HG02938 (cell line): ENCODE measurements at regions not wholly inside any gene's neighbourhood (a gene's known extent, or its start where the extent isn't known, plus 50 kb on each side); places are given as distances from the start of the nearest gene placed in this dataset.
"Not testable (repeated sequence)": the region's sequence is repeated elsewhere in the genome, so short reads cannot be mapped to it uniquely, and the experiment has no call there.

Source experiments
- ATAC-seq: cut with Tn5 transposase; IDR thresholded peaks from one replicate; pipeline ENCODE4 v1.9.1; 2021; ENCODE audit warnings: mild to moderate bottlenecking, moderate library complexity; ENCODE audit not compliant: unreplicated experiment

GRCh38 chr2:156006721-156007618 lies 325.6 kb downstream of the NR4A2 start:
- no peak for ATAC-seq

GRCh38 chr2:156005999-156006712 lies 326.4 kb downstream of the NR4A2 start:
- no peak for ATAC-seq

DNA sequence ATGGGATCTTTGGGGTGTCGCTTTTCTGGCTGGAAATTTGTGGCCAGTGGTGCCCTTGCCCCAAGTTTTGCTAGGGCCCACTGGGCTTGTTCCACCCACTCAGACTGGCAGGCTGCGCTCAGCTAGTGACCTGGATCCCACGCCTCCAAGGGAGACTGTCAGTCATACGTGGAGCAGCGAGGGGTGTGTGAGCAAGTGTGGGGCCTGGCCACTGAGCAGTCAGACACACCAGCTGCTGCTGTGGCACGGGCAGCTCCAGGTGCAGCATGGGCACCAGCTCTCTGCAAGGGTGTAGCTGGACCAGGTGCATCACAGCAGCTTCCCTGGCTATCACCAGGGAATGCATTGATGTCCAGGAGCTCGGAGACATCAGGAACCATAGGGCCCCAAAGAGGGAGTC lies 327.0 kb downstream of the NR4A2 start:
- ATAC-seq: no peak

DNA sequence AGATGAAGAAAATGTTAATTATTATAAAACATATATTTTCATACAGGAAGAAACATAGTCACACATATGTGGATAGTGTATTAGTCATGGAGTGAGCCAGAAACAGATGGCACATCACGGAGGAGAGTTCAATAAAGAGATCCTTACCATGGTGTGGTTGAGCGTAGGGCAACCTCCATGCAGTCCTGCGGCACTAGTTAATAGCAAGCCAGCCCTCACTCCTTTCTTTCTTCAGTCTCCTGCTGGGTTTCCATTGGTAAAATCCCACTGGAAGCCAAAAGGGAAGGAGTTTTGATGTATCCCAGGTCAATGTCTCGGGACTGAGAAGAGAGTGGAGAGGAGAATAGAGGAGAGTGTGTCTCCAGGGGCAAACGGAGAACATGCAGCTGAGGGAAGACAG lies 328.1 kb downstream of the NR4A2 start:
- ATAC-seq: no peak

DNA sequence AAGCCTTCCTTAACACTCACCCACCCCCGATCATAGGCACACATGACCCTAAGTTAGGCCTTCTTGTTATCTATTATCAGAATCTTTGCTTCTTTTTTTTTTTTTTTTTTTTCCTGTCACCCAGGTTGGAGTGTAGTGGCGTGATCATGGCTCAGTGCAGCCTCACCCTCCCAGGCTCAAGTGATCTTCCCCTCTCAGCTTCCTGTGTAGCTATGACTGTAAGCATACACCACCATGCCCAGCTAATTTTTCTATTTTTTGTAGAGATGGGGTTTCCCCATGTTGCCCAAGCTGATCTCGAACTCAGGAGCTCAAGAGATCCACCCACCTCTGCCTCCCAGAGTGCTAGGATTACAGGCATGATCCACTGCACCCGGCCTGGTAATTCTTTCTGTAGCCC lies 328.7 kb downstream of the NR4A2 start:
- ATAC-seq: no peak

- no peak for ATAC-seq
Observed at GRCh38 chr2:156001851-156002250, 330.7 kb downstream of the NR4A2 start.

GRCh38 chr2:155997538-155997937 lies 335.0 kb downstream of the NR4A2 start:
- no peak for ATAC-seq

- ATAC-seq: no peak
Observed at GRCh38 chr2:155994315-155994714, 338.2 kb downstream of the NR4A2 start.

DNA sequence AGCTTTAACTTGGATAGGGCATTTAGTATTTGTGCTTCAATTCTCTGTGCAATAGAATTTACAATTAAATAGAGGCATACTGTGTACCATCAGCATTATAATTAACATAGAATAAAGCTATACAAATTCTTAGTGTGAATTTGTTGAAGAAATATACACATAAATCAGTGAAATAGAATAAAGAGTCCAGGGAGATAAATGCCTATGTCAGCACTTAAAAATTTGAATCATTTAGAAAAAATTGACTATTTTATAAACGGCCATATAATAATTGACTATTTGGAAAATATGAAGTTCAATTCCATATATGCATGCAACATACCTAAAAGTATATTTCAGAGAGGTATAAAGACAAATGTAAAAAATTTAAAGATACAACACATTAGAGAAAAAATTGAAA lies 348.7 kb downstream of the NR4A2 start:
- ATAC-seq: no peak

DNA sequence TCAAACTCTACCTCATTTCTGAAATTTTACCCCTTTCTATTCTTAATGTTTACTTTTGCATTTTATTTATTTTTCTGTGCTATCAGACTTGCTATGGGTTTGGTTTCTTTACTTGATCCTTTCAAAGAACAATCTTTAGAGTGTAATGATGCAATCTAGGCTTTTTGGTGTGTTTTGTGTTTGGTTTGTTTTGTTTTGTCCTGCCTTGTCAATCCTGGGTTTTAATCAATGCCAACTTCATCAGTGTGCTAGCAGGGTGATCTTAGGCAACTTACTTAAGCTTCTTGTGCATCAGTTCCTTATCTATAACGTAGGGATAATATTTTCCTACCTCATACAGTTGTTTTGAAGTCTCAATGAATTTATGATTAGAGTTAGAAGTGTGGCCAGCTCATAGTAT lies 350.4 kb downstream of the NR4A2 start:
- ATAC-seq: no peak

- ATAC-seq: peak; percentile 75
Observed at GRCh38 chr2:155980941-155981560, 351.5 kb downstream of the NR4A2 start.

DNA sequence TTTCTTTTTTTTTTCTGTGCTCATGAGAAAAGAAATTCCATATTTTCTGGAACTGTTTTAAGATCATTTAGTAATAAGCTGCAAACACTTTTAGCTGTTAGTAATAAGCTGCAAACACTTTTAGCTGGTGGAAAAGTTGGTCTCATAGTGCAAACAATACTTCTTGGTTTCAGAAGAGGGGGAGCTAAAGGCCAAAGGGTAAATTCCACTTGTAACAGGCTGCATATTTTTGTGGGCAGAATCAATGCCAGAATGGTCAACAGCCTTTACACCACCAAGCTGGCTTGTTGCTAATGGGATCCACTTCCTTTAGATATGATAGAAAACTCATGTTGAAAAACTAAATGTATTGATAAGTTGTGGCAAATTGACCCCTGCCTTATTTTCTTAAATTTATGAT lies 356.8 kb downstream of the NR4A2 start:
- ATAC-seq: no peak

GRCh38 chr2:155972916-155973315 lies 359.6 kb downstream of the NR4A2 start:
- no peak for ATAC-seq

DNA sequence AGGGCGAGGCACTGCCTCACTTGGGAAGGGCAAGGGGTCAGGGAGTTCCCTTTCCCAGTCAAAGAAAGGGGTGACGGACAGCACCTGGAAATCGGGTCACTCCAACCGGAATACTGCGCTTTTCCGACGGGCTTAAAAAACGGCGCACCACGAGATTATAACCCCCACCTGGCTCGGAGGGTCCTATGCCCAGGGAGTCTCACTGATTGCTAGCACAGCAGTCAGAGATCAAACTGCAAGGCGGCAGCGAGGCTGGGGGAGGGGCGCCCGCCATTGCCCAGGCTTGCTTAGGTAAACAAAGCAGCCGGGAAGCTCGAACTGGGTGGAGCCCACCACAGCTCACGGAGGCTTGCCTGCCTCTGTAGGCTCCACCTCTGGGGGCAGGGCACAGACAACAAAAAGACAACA lies 366.5 kb downstream of the NR4A2 start:
- not testable (repeated sequence) for ATAC-seq

GRCh38 chr2:155965415-155966063 lies 367.0 kb downstream of the NR4A2 start:
- no peak for ATAC-seq

- no peak for ATAC-seq
Observed at GRCh38 chr2:155961641-155962040, 370.9 kb downstream of the NR4A2 start.

DNA sequence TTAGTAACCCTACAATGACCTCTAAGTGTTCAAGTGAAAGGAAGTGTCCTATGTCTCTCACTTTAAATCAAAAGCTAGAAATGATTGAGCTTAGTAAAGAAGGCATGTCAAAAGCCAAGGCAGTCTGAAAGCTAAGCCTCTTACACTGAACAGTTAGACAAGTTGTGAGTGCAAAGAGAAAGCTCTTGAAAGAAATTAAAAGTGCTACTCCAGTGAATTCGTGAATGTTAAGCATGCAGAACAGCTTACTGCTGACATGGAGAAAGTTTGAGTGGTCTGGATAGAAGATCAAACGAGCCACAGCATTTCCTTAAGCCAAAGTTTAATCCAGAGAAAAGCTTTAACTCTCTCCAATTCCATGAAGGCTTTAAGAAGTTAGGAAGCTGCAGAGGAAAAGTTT lies 373.7 kb downstream of the NR4A2 start:
- ATAC-seq: no peak

DNA sequence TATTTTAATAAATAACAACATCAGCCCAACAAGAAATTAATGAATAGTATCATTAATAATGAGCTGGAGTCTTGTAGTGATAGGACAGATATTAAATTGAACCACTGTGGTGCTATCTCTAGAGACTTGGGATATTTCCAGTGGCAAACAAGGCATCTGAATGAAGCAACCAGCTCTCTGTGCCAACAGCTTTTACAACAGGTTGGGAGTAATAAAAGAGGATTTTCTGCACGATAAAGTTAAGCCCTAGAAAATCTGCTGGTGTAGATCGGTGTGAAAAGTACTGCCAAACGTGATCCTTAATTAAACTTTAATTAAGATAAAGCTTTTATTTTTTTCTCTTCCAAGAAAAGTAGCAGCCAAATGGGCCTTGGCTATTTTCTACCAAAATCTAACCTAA lies 385.5 kb downstream of the NR4A2 start:
- no peak for ATAC-seq

- no peak for ATAC-seq
Observed at GRCh38 chr2:155944218-155944617, 388.3 kb downstream of the NR4A2 start.

DNA sequence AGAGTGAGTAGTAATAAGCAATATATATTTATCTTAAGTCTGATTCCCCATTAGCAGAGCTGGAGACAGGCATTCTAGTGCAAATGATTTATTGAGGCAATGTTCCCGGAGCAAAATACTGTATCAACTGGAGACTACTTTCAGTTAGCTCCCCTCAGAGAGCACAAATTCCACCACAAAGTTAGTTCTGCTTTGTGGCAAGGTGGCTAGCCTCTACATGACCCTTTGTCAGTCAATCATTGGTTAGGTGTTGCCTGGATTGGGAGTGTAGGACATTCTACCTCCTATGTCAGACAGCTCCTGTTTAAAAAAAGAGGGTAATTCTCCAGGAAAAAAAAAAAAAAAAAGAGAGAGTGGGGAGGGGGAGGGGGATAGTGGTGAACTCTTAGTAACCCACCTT lies 402.2 kb downstream of the NR4A2 start:
- no peak for ATAC-seq

GRCh38 chr2:155917380-155917779 lies 415.1 kb downstream of the NR4A2 start:
- no peak for ATAC-seq
